Activated CD4-positive, alpha-beta T cell treated with anti-CD3 and anti-CD28 coated beads for 48 hours (primary cell): ENCODE measurements at regions not wholly inside any gene's neighbourhood (a gene's known extent, or its start where the extent isn't known, plus 50 kb on each side); places are given as distances from the start of the nearest gene placed in this dataset.
"Not testable (repeated sequence)": the region's sequence is repeated elsewhere in the genome, so short reads cannot be mapped to it uniquely, and the experiment has no call there.

Source experiments
- DNase-seq: peaks from one replicate; pipeline ENCODE4 v3.0.0-alpha.2; 2020

GRCh38 chr17:64723781-64724180 is 61.7 kb upstream of the SMURF2 start:
- DNase-seq: no peak

GRCh38 chr17:64721556-64721955 is 59.4 kb upstream of the SMURF2 start:
- not testable (repeated sequence) for DNase-seq

GRCh38 chr17:64720253-64720652 is 58.1 kb upstream of the SMURF2 start:
- not testable (repeated sequence) for DNase-seq

GRCh38 chr17:64719517-64719916 is 57.4 kb upstream of the SMURF2 start:
- not testable (repeated sequence) for DNase-seq

GRCh38 chr17:64718816-64719215 is 56.7 kb upstream of the SMURF2 start:
- DNase-seq: not testable (repeated sequence)

- no peak for DNase-seq
Measured at GRCh38 chr17:64718058-64718457, 56.0 kb upstream of the SMURF2 start.

GRCh38 chr17:64716496-64716895 is 54.4 kb upstream of the SMURF2 start:
- not testable (repeated sequence) for DNase-seq

- DNase-seq: peak; percentile 26
Measured at GRCh38 chr17:64713786-64714185, 51.7 kb upstream of the SMURF2 start.

- DNase-seq: peak; percentile 23
Measured at GRCh38 chr17:64712557-64713351, 50.6 kb upstream of the SMURF2 start.
